Breast epithelium (tissue), 4 donors: ENCODE measurements at regions not wholly inside any gene's neighbourhood (a gene's known extent, or its start where the extent isn't known, plus 50 kb on each side); places are given as distances from the start of the nearest gene placed in this dataset.
A peak's percentile ranks its signal among the peaks of the same experiment; 100 is the strongest.

Experiments used
- DNase-seq, 2 donors: peaks; one replicate each; pipeline ENCODE4 v3.0.0-alpha.2; 2019; ENCODE audit warnings: low spot score in 2 of 2
- H3K27ac ChIP-seq, 2 donors: fragments of 200-600 bp; sonication (generic) in 1 of 2; one replicate each; pipeline ENCODE4 v1.5.1; 2016 to 2019; ENCODE audit warnings: mild to moderate bottlenecking in 1 of 2
- H3K27me3 ChIP-seq, 2 donors: fragments of 200-600 bp; sonication (generic) in 1 of 2; one replicate each; pipeline versions ENCODE4 v1.5.1 to v1.6.0; 2017 to 2019; ENCODE audit warnings: control low read depth in 1 of 2, mild to moderate bottlenecking in 1 of 2
- H3K36me3 ChIP-seq: fragments of 200-600 bp; one replicate; pipeline ENCODE4 v1.5.1; 2019
- H3K4me1 ChIP-seq, 2 donors: fragments of 200-600 bp; sonication (generic); one replicate each; pipeline ENCODE4 v1.5.1; 2016 to 2019; ENCODE audit warnings: control low read depth in 1 of 2
- H3K4me3 ChIP-seq, 3 donors: fragments of 200-600 bp; sonication (generic); 1 replicate in 2 of 3; 2 replicates in 1 of 3; pipeline ENCODE4 v1.5.1; 2016 to 2019; ENCODE audit warnings: mild to moderate bottlenecking in 3 of 3, moderate library complexity in 2 of 3
- H3K9me3 ChIP-seq, 2 donors: fragments of 200-600 bp; sonication (generic) in 1 of 2; one replicate each; pipeline ENCODE4 v1.5.1; 2016 to 2019; ENCODE audit warnings: control low read depth in 1 of 2
- POLR2A ChIP-seq: fragments of 450-650 bp; IDR thresholded peaks from one replicate; pipeline ENCODE4 v1.6.1; 2016; ENCODE audit warnings: antibody characterized with exemption, mild to moderate bottlenecking, moderate library complexity
- POLR2AphosphoS5 ChIP-seq, 3 donors: sonication (generic); formaldehyde crosslinking; IDR thresholded peaks; one replicate each; pipeline ENCODE4 v1.6.1; 2017; ENCODE audit warnings: antibody characterized with exemption in 3 of 3
- intact Hi-C: fragments of 100-400 bp; cut with DNase I; formaldehyde crosslinking; loops from one replicate; pipeline ENCODE4 v1.15.1; 2023; ENCODE audit warnings: low total_unique reads
- TF ChIP-seq, protein P1 (sequence below), 3 donors: fragments of 450-650 bp; IDR thresholded peaks; one replicate each; pipeline ENCODE4 v1.5.1; 2016 to 2017; ENCODE audit warnings: antibody characterized with exemption in 3 of 3, mild to moderate bottlenecking in 3 of 3, moderate library complexity in 3 of 3

DNA sequence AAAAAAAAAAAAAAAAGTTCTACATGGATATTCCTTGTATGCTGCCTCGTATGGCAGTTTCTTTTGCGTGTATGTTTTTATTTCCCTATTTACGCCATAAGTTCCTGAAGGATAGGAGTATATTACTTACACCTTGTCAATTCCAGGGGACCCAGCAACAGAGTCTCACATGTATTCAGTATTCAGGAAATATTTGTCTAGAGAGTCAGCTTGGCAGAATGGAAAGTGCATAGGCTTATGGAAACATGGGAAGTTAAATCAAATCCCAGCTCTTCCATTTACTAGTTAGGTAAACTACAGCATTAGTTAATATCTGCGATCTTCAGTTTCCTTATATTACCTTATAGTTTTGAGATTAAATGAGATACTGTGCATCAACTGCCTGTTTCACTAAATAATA is 51.1 kb upstream of the SLC22A16 start:
- H3K27ac ChIP-seq, result peak overlapping the region in 1 of 2 donors; percentile 21
- TF ChIP-seq POLR2A (no peak), POLR2AphosphoS5 (IDR thresholded peaks at IDR 0.05) (no peak)
- TF ChIP-seq, protein P1, sequence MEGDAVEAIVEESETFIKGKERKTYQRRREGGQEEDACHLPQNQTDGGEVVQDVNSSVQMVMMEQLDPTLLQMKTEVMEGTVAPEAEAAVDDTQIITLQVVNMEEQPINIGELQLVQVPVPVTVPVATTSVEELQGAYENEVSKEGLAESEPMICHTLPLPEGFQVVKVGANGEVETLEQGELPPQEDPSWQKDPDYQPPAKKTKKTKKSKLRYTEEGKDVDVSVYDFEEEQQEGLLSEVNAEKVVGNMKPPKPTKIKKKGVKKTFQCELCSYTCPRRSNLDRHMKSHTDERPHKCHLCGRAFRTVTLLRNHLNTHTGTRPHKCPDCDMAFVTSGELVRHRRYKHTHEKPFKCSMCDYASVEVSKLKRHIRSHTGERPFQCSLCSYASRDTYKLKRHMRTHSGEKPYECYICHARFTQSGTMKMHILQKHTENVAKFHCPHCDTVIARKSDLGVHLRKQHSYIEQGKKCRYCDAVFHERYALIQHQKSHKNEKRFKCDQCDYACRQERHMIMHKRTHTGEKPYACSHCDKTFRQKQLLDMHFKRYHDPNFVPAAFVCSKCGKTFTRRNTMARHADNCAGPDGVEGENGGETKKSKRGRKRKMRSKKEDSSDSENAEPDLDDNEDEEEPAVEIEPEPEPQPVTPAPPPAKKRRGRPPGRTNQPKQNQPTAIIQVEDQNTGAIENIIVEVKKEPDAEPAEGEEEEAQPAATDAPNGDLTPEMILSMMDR (IDR thresholded peaks at IDR 0.05), result no peak

DNA sequence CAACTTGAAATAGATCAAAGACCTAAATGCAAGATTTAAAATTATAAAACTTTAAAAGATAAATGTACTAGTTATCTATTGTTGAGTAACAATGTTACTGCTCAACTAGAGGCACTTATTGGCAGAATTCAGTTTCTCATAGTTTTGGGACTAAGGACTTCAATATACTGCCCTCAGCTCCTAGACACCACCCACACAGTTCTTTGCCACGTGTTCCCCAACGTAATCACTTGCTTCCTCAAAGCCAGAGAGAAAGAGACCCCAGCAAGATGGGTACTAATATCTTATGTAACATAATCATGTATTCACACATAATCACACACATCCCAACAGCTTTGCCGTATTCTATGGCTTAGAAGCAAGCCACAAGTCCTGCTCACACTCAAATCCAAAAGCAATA is 50.3 kb upstream of the SLC22A16 start:
- TF ChIP-seq POLR2A (no peak), POLR2AphosphoS5 (IDR thresholded peaks at IDR 0.05) (no peak)
- TF ChIP-seq, protein P1 (IDR thresholded peaks at IDR 0.05), result no peak
- intact Hi-C loops, result no loop called here

More for the DNA sequence above, 51.1 kb upstream of the SLC22A16 start:
- Histone ChIP-seq H3K9me3 (no peaks in the 10 kb centered on the region), H3K27me3 (no peaks in the 10 kb centered on the region), H3K4me3 (no peak overlapping the region), H3K4me1 (no peaks in the 10 kb centered on the region), H3K36me3 (no peaks in the 10 kb centered on the region)
- DNase-seq, result no peak
- intact Hi-C loops, result no loop called here

More for the DNA sequence above, 50.3 kb upstream of the SLC22A16 start:
- no peak overlapping the region for H3K4me3 ChIP-seq
- H3K9me3 ChIP-seq, result no peaks in the 10 kb centered on the region
- DNase-seq, result no peak
- H3K27ac ChIP-seq, result no peak overlapping the region
- no peaks in the 10 kb centered on the region for H3K4me1 ChIP-seq
- no peaks in the 10 kb centered on the region for H3K27me3 ChIP-seq
- no peaks in the 10 kb centered on the region for H3K36me3 ChIP-seq
